ENCODE measurements at regions not wholly inside any gene's neighbourhood (a gene's known extent, or its start where the extent isn't known, plus 50 kb on each side); places are given as distances from the start of the nearest gene placed in this dataset.

DNA sequence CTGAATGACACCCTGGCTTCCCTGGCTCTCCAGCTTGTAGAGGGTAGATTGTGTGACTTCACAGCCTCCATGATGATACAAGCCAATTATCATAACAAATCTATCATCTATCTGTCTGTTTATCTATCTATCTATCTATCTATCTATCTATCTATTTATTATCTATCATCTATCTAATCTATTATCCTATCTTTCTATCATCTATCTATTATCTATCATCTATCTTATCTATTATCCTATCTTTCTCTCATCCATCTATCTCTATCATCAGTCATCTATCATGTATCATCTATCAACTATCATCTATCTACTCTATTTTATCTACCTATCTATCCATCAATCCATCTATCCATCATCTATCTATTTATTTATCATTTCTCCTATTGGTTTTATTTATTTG is 361.8 kb downstream of the RNF144A start:
- TF ChIP-seq, protein P1, sequence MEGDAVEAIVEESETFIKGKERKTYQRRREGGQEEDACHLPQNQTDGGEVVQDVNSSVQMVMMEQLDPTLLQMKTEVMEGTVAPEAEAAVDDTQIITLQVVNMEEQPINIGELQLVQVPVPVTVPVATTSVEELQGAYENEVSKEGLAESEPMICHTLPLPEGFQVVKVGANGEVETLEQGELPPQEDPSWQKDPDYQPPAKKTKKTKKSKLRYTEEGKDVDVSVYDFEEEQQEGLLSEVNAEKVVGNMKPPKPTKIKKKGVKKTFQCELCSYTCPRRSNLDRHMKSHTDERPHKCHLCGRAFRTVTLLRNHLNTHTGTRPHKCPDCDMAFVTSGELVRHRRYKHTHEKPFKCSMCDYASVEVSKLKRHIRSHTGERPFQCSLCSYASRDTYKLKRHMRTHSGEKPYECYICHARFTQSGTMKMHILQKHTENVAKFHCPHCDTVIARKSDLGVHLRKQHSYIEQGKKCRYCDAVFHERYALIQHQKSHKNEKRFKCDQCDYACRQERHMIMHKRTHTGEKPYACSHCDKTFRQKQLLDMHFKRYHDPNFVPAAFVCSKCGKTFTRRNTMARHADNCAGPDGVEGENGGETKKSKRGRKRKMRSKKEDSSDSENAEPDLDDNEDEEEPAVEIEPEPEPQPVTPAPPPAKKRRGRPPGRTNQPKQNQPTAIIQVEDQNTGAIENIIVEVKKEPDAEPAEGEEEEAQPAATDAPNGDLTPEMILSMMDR (conservative IDR thresholded peaks at IDR 0.05; ENCODE audit: low read depth, low read length): no peak
- DNase-seq (ENCODE audit: low read depth): no peak
- H3K4me3 ChIP-seq (ENCODE audit: low read depth, low read length): no peak overlapping the region

DNA sequence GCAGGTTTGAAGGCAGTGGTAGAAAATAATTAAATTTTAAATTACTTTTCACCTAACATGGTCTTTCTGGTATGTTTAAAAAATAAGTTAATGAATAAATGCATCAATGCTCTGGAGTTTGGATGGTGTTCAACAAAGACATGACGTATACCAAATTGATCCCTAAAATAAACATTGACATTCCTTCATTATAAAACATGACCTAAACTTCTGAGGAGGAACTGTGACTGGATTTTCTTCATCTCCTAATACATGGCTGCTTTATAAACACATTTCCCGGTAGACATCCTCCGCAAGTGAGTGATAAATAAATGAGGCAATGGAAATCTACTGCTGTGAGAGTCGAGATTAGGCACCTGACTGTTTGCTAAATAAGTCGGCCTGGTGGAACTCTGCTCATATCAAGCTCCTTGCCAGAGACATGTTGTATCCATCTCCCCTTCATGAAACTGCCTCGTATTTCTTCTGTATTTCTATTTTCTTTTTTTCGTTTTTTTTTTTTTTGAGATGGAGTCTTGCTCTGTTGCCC is 362.3 kb downstream of the RNF144A start:
- no peak overlapping the region for H3K4me3 ChIP-seq (ENCODE audit: low read depth, low read length)
- TF ChIP-seq, protein P1 (conservative IDR thresholded peaks at IDR 0.05; ENCODE audit: low read depth, low read length): no peak
- no peak for DNase-seq (ENCODE audit: low read depth)

DNA sequence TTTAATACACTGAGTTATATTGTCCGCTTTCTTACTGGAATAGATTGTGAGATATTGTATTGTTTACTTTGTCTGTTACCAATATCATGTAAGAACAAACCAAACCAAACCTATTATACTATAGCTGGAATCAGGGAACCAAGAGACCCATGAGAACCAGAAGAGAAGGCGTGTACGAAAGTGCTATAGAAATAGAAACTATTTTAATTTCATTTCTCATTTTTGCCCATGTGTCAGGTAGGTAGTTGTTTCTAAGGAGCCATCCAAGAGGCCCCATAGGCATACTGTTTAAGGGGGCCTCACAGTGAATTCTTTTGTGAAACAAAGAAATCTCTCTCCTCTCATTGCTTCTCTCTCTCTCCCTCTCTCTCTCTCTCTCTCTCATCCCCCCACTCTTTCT is 363.6 kb downstream of the RNF144A start:
- no peak for DNase-seq (ENCODE audit: low read depth)
- no peak overlapping the region for H3K4me3 ChIP-seq (ENCODE audit: low read depth, low read length)
- TF ChIP-seq, protein P1 (conservative IDR thresholded peaks at IDR 0.05; ENCODE audit: low read depth, low read length): no peak

DNA sequence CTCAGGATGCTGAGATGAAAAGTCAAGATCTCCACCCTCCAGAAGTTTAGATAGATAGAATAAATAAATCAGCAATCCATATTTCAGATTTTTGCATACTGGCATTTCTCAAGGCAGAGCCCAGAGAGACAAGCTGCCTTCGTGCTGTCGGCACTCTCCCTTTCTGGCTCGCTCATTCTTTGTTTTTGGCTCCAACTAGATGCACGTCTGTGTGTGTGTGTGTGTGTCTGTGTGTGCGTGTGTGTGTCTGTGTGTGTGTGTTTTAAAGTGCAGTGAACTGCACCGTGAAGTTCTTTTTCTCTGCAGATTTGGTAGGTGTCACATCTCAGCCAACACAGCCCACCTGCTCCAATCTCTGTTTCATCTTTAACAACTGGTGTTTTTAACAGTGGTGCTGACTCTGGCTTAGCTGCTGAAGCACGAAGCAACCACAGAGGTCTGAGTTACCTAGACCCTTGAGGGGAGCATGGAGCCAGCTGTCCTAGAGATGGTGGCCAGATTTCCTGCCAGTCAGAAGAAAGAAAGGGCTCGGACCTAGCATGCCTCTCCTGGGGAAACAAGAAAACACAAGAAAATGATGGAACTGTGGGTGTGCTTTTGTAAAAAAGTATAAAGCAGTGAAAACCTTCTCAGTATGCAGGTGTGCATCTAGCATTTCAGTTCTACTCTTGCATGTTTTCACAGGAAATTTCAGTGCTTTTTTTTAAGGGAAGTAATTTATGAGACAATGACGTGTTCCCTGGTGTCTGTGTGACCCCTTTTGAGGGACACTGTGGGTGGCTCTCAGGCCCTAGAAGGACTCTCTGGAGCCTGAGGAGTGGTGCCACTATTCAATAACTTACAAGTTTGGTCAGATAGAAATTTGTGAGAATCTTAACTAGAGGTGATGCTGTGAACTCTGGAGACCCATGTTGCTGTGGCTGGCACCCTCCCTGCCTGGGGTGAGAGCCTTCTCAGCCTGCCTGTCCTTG is 364.3 kb downstream of the RNF144A start:
- DNase-seq (ENCODE audit: low read depth): no peak
- TF ChIP-seq, protein P1 (conservative IDR thresholded peaks at IDR 0.05; ENCODE audit: low read depth, low read length): no peak
- no peak overlapping the region for H3K4me3 ChIP-seq (ENCODE audit: low read depth, low read length)

DNA sequence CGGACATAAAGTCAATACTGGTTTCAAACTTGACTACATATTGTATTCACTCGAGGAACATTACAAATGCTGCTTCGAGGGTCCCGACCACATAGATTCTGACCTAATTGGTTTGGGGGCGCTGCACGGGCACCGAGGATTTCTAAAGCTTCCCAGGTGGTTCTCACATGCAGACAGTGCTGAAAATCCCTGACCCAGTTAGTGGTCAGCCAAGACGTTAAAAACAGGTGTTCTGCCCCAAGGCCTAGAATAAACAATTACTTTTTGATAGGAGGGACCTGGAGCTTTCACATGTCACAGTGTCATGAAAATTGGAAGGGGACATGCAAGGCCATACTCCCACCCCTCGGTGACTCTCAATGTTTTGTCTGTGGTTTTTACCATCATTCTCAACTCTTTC is 368.9 kb downstream of the RNF144A start:
- TF ChIP-seq, protein P1 (conservative IDR thresholded peaks at IDR 0.05; ENCODE audit: low read depth, low read length): no peak
- H3K4me3 ChIP-seq (ENCODE audit: low read depth, low read length): no peak overlapping the region
- no peak for DNase-seq (ENCODE audit: low read depth)

DNA sequence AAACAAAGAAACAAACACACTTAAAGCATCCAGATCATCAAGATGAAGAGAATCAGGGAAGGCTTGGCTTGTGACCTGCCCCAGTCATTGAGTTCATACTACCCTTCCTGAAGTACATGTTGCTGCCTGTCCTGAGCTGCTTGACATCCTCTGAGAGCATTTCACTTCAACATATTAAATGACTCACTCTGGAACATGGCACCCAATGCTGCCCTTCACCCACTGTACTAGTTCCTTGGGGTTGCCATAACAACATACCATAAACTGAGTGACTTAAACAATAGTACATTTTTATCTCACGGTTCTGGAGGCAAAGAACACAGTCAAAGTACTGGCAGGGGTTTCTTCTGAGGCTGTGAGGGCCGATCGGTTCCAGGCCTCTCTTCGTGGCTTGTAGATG is 371.3 kb downstream of the RNF144A start:
- no peak for DNase-seq (ENCODE audit: low read depth)
- TF ChIP-seq, protein P1 (conservative IDR thresholded peaks at IDR 0.05; ENCODE audit: low read depth, low read length): no peak
- no peak overlapping the region for H3K4me3 ChIP-seq (ENCODE audit: low read depth, low read length)

All from epithelial cell of proximal tubule (primary cell).